Esophagus muscularis mucosa (tissue), 4 donors: ENCODE measurements at regions not wholly inside any gene's neighbourhood (a gene's known extent, or its start where the extent isn't known, plus 50 kb on each side); places are given as distances from the start of the nearest gene placed in this dataset.

Experiments
- CTCF ChIP-seq, 3 experiments: fragments of 200-600 bp in 2 of 3; fragments of 450-650 bp in 1 of 3; sonication (generic) in 2 of 3; IDR thresholded peaks; one replicate each; pipeline ENCODE4 v1.5.1; 2017 to 2019; ENCODE audit warnings: antibody characterized with exemption in 3 of 3, mild to moderate bottlenecking in 2 of 3, moderate library complexity in 1 of 3
- EP300 ChIP-seq: sonication (generic); formaldehyde crosslinking; IDR thresholded peaks from one replicate; pipeline ENCODE4 v1.6.1; 2017; ENCODE audit warnings: antibody characterized with exemption
- POLR2A ChIP-seq: fragments of 450-650 bp; IDR thresholded peaks from one replicate; pipeline ENCODE4 v1.6.1; 2017; ENCODE audit warnings: antibody characterized with exemption, moderate library complexity, mild to moderate bottlenecking, low read depth
- POLR2AphosphoS5 ChIP-seq, 2 donors: sonication (generic); formaldehyde crosslinking; IDR thresholded peaks; one replicate each; pipeline ENCODE4 v1.6.1; 2017; ENCODE audit warnings: antibody characterized with exemption in 2 of 2

DNA sequence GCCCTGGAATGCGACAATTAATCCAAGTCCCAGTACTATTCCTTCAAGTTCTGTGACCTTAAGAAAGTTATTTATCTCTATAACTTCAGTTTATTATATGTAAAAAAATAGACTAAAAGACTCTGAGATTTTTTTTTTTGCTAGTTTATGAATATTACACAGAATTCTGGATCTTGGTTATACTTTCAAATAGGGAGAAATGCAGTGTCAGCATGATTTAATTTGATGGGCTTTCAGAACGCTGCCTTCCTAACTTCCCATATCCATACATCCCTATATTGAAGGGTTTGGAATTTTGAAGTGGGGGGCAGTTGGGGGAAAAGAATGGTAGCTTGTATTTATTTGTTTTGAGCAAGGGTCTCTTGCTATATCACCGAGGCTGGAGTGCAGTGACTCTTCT, 98.4 kb upstream of the MEGF10 start:
- TF ChIP-seq POLR2A (no peak), CTCF (IDR thresholded peaks at IDR 0.05) (no peak), POLR2AphosphoS5 (IDR thresholded peaks at IDR 0.05) (no peak), EP300 (no peak)
